ENCODE measurements at regions not wholly inside any gene's neighbourhood (a gene's known extent, or its start where the extent isn't known, plus 50 kb on each side); places are given as distances from the start of the nearest gene placed in this dataset.
A peak's percentile ranks its signal among the peaks of the same experiment; 100 is the strongest.

GRCh38 chr6:124882579-124883393 lies 79.5 kb upstream of the RNF217 start:
- in situ Hi-C loops (cut with MboI) (loop anchor here (25.0 kb wide), 1 partner anchor 880 kb away; no protein-coding TSS in a partner anchor), intact Hi-C loops (cut with micrococcal nuclease; ENCODE audit: unreplicated experiment) (no loop called here)
- 20% methylated on average over 4 of the region's 4 CpGs for WGBS (ENCODE audit: insufficient coverage, insufficient replicate concordance, low lambda C conversion rate, missing lambda C conversion rate)
- no peak overlapping the region for H3K4me2 ChIP-seq (ENCODE audit: control insufficient read depth, insufficient read depth)
- H3K4me3 ChIP-seq = no peak overlapping the region
- no peak overlapping the region for H3K27ac ChIP-seq (ENCODE audit: control insufficient read depth, insufficient read depth)
- H3K4me1 ChIP-seq (ENCODE audit: control insufficient read depth, insufficient read depth, low read length) = no peaks in the 10 kb centered on the region
- CTCF ChIA-PET = no interaction called here
- no peak overlapping the region for H2AFZ ChIP-seq (ENCODE audit: control insufficient read depth, low read depth, low read length)
- FAIRE-seq (no peak), DNase-seq (ENCODE audit: low read depth, low spot score) (no peak), ATAC-seq (no peak)
- H3K9me3 ChIP-seq (replicated peaks; ENCODE audit: control insufficient read depth, insufficient read depth, low read length) = no peaks in the 10 kb centered on the region
- H3K36me3 ChIP-seq (ENCODE audit: control insufficient read depth in 2 of 2, insufficient read depth in 2 of 2, low read length in 1 of 2) = no peaks in the 10 kb centered on the region
- BruUV-seq (replicated peaks) = no TSS peak
- TF ChIP-seq SPI1 (IDR thresholded peaks at IDR 0.05; ENCODE audit: borderline replicate concordance, insufficient read depth, low read depth, low read length) (peak; percentile 15; the same call in 1 of the 2 replicates), MYC (IDR thresholded peaks at IDR 0.05; ENCODE audit: insufficient read depth, insufficient read length, insufficient replicate concordance, low read length, severe bottlenecking) (no peak)
- H4K20me1 ChIP-seq (ENCODE audit: control insufficient read depth, insufficient read depth) = no peaks in the 10 kb centered on the region
- H3K27me3 ChIP-seq (replicated peaks in 1 of 2; ENCODE audit: control insufficient read depth in 2 of 2, insufficient read depth in 2 of 2, low read length in 1 of 2) = no peaks in the 10 kb centered on the region
- SMC1A ChIA-PET (ENCODE audit: uncharacterized antibody, unreplicated experiment) = no interaction called here
- H3K79me2 ChIP-seq (ENCODE audit: control insufficient read depth, insufficient read depth, low read length) = no peaks in the 10 kb centered on the region
- no peak overlapping the region for H3K9ac ChIP-seq (ENCODE audit: control insufficient read depth, insufficient read depth, low read length)
- RAD21 ChIA-PET (ENCODE audit: unreplicated experiment) = no interaction called here
- POLR2A ChIA-PET = no interaction called here

- BruUV-seq (replicated peaks) = no TSS peak
- 0% methylated on average over 2 of the region's 2 CpGs for WGBS (ENCODE audit: insufficient coverage, insufficient replicate concordance, low lambda C conversion rate, missing lambda C conversion rate)
- ChIA-PET SMC1A (ENCODE audit: uncharacterized antibody, unreplicated experiment) (no interaction called here), POLR2A (no interaction called here), CTCF (no interaction called here), RAD21 (ENCODE audit: unreplicated experiment) (no interaction called here)
- H3K36me3 ChIP-seq (ENCODE audit: control insufficient read depth in 2 of 2, insufficient read depth in 2 of 2, low read length in 1 of 2) = no peaks in the 10 kb centered on the region
- H4K20me1 ChIP-seq (ENCODE audit: control insufficient read depth, insufficient read depth) = no peaks in the 10 kb centered on the region
- no peak overlapping the region for H3K4me3 ChIP-seq
- no peak overlapping the region for H3K4me2 ChIP-seq (ENCODE audit: control insufficient read depth, insufficient read depth)
- DNase-seq (ENCODE audit: low read depth, low spot score) (no peak), ATAC-seq (no peak), FAIRE-seq (no peak)
- H3K79me2 ChIP-seq (ENCODE audit: control insufficient read depth, insufficient read depth, low read length) = no peaks in the 10 kb centered on the region
- in situ Hi-C loops (cut with MboI) (loop anchor here (25.0 kb wide), 1 partner anchor 877 kb away; no protein-coding TSS in a partner anchor), intact Hi-C loops (cut with micrococcal nuclease; ENCODE audit: unreplicated experiment) (no loop called here)
- no peak overlapping the region for H3K9ac ChIP-seq (ENCODE audit: control insufficient read depth, insufficient read depth, low read length)
- no peak overlapping the region for H3K27ac ChIP-seq (ENCODE audit: control insufficient read depth, insufficient read depth)
- no peaks in the 10 kb centered on the region for H3K27me3 ChIP-seq (replicated peaks in 1 of 2; ENCODE audit: control insufficient read depth in 2 of 2, insufficient read depth in 2 of 2, low read length in 1 of 2)
- no peak for TF ChIP-seq ESRRA (IDR thresholded peaks at IDR 0.05; ENCODE audit: low read length)
- TF ChIP-seq ZNF24 (IDR thresholded peaks at IDR 0.05) = no peak
- no peak for TF ChIP-seq EED (IDR thresholded peaks at IDR 0.05; ENCODE audit: low read depth)
- no peak for TF ChIP-seq PAX5 (IDR thresholded peaks at IDR 0.05; ENCODE audit: borderline replicate concordance, low read depth, low read length)
- TF ChIP-seq SMC3 (IDR thresholded peaks at IDR 0.05; ENCODE audit: borderline replicate concordance, low read length) = no peak
- no peak for TF ChIP-seq ETV6 (conservative IDR thresholded peaks at IDR 0.05 in 1 of 2, IDR thresholded peaks at IDR 0.05 in 1 of 2; ENCODE audit: borderline replicate concordance in 1 of 2, low read depth in 1 of 2)
- no peak for TF ChIP-seq ZNF274 (IDR thresholded peaks at IDR 0.05; ENCODE audit: insufficient read depth, insufficient read length)
- no peak for TF ChIP-seq SREBF1 (IDR thresholded peaks at IDR 0.05; ENCODE audit: low read length)
- TF ChIP-seq CEBPB (IDR thresholded peaks at IDR 0.05; ENCODE audit: borderline replicate concordance in 1 of 2, low read depth in 2 of 2, low read length in 2 of 2) = no peak
- TF ChIP-seq ZNF217 (IDR thresholded peaks at IDR 0.05) = no peak
- TF ChIP-seq HDAC2 (IDR thresholded peaks at IDR 0.05) = no peak
- TF ChIP-seq SRF (IDR thresholded peaks at IDR 0.05; ENCODE audit: low read depth in 2 of 2, low read length in 2 of 2) = no peak
- no peaks in the 10 kb centered on the region for H3K4me1 ChIP-seq (ENCODE audit: control insufficient read depth, insufficient read depth, low read length)
- no peak overlapping the region for H2AFZ ChIP-seq (ENCODE audit: control insufficient read depth, low read depth, low read length)
- H3K9me3 ChIP-seq (replicated peaks; ENCODE audit: control insufficient read depth, insufficient read depth, low read length) = no peaks in the 10 kb centered on the region
Observed at GRCh38 chr6:124885171-124885570, 77.1 kb upstream of the RNF217 start.

Measured in GM12878 (cell line).